PFSK-1 (cell line): ENCODE measurements at regions not wholly inside any gene's neighbourhood (a gene's known extent, or its start where the extent isn't known, plus 50 kb on each side); places are given as distances from the start of the nearest gene placed in this dataset.

Experiments used
- FOXP2 ChIP-seq: optimal IDR thresholded peaks from 2 replicates; pipeline ENCODE3; 2011; ENCODE audit warnings: borderline replicate concordance, control low read depth, inconsistent platforms; ENCODE audit not compliant: insufficient read depth; ENCODE audit errors: extremely low read length, extremely low read depth
- POLR2AphosphoS5 ChIP-seq: IDR thresholded peaks from 2 replicates; pipeline ENCODE4 v1.6.1; 2012; ENCODE audit warnings: low read depth, mild to moderate bottlenecking, control low read depth, low read length, moderate library complexity
- SIN3A ChIP-seq: IDR thresholded peaks from 2 replicates; pipeline ENCODE4 v1.6.1; 2012; ENCODE audit warnings: mild to moderate bottlenecking, low read length, moderate library complexity, borderline replicate concordance; ENCODE audit not compliant: insufficient read depth
- TAF1 ChIP-seq: IDR thresholded peaks from 2 replicates; pipeline ENCODE4 v1.6.1; 2012; ENCODE audit warnings: low read length, control low read depth, borderline replicate concordance; ENCODE audit not compliant: insufficient read depth
- TF ChIP-seq, protein P1 (sequence below), 2 experiments: IDR thresholded peaks; 2 replicates each; pipeline versions ENCODE4 v1.6.1 to v1.8.0; 2011 to 2012; ENCODE audit warnings: low read depth in 2 of 2, low read length in 2 of 2, control low read depth in 1 of 2, inconsistent platforms in 1 of 2, mild to moderate bottlenecking in 1 of 2, moderate library complexity in 1 of 2; ENCODE audit not compliant: insufficient read depth in 1 of 2

DNA sequence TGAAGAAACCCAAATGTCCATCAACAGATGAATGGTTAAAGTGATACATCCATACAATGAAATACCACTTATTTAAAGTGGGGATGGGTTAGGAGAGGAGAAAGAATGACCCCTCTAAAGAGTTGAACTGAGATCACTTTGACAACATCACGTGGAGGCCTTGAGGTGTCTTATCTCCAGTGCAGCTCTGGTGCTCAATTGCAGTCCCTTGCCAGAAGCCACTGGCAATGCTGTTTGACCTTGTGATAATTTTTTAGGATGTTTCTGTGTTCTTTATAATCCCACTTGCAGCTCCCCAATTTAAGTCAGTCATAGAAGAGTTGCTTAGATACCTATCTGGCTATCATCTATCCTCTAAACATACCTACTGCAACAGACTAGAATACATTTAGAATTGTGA, 167.6 kb downstream of the ZNF648 start:
- TF ChIP-seq FOXP2 (no peak), TAF1 (no peak), POLR2AphosphoS5 (no peak), SIN3A (no peak)
- TF ChIP-seq, protein P1, sequence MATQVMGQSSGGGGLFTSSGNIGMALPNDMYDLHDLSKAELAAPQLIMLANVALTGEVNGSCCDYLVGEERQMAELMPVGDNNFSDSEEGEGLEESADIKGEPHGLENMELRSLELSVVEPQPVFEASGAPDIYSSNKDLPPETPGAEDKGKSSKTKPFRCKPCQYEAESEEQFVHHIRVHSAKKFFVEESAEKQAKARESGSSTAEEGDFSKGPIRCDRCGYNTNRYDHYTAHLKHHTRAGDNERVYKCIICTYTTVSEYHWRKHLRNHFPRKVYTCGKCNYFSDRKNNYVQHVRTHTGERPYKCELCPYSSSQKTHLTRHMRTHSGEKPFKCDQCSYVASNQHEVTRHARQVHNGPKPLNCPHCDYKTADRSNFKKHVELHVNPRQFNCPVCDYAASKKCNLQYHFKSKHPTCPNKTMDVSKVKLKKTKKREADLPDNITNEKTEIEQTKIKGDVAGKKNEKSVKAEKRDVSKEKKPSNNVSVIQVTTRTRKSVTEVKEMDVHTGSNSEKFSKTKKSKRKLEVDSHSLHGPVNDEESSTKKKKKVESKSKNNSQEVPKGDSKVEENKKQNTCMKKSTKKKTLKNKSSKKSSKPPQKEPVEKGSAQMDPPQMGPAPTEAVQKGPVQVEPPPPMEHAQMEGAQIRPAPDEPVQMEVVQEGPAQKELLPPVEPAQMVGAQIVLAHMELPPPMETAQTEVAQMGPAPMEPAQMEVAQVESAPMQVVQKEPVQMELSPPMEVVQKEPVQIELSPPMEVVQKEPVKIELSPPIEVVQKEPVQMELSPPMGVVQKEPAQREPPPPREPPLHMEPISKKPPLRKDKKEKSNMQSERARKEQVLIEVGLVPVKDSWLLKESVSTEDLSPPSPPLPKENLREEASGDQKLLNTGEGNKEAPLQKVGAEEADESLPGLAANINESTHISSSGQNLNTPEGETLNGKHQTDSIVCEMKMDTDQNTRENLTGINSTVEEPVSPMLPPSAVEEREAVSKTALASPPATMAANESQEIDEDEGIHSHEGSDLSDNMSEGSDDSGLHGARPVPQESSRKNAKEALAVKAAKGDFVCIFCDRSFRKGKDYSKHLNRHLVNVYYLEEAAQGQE (IDR thresholded peaks at IDR 0.05; ENCODE audit: insufficient read depth in 1 of 2, low read depth in 2 of 2, low read length in 2 of 2) = no peak

DNA sequence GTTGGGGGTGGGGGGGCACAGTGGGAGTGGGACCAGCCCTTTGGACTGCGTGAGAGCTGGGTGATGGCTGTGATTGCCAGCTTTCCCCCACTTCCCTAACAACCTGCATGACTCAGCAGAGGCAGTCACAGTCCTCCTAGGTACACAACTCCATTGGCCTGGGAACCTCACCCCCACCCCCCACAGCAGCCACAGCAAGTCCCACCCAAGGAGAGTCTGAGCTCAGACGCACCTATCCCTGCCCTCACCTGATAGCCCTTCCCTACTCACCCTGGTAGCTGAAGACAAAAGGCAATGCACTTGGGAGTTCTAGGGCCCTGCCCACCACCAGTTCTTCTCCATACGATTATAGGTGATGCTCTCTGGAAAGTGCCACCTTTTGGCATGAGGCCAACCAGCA, 188.9 kb downstream of the ZNF648 start:
- TF ChIP-seq POLR2AphosphoS5 (no peak), TAF1 (no peak), SIN3A (no peak), FOXP2 (no peak)
- TF ChIP-seq, protein P1 (IDR thresholded peaks at IDR 0.05; ENCODE audit: insufficient read depth in 1 of 2, low read depth in 2 of 2, low read length in 2 of 2) = no peak

- no peak for TF ChIP-seq SIN3A
- no peak for TF ChIP-seq TAF1
- no peak for TF ChIP-seq POLR2AphosphoS5
- TF ChIP-seq, protein P1 (IDR thresholded peaks at IDR 0.05; ENCODE audit: insufficient read depth in 1 of 2, low read depth in 2 of 2, low read length in 2 of 2) = no peak
- no peak for TF ChIP-seq FOXP2
Observed at GRCh38 chr1:181863736-181864135, 197.8 kb downstream of the ZNF648 start.

DNA sequence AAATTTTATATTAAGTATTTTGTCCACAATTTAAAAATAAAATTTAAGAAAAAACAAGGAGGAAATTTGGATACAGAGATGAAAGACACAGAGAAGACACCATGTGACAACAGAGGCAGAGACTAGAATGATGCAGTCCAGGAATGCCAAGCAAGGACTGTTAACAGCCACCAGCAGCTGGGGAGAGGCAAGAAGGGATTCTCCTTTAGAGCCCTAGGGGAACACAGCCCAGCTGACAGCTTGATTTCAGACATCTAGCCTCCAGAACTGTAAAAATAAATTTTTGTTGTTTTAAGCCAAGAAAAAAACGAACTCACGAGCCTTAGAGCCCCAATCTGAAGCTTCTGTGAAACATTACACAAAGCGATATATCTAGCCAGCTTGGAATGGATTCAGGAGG, 198.5 kb downstream of the ZNF648 start:
- no peak for TF ChIP-seq FOXP2
- no peak for TF ChIP-seq POLR2AphosphoS5
- TF ChIP-seq, protein P1 (IDR thresholded peaks at IDR 0.05; ENCODE audit: insufficient read depth in 1 of 2, low read depth in 2 of 2, low read length in 2 of 2) = no peak
- TF ChIP-seq SIN3A = no peak
- TF ChIP-seq TAF1 = no peak

GRCh38 chr1:181858135-181858534, 203.4 kb downstream of the ZNF648 start:
- TF ChIP-seq, protein P1 (IDR thresholded peaks at IDR 0.05; ENCODE audit: insufficient read depth in 1 of 2, low read depth in 2 of 2, low read length in 2 of 2) = no peak
- TF ChIP-seq SIN3A (no peak), POLR2AphosphoS5 (no peak), TAF1 (no peak), FOXP2 (no peak)
